ENCODE measurements at regions not wholly inside any gene's neighbourhood (a gene's known extent, or its start where the extent isn't known, plus 50 kb on each side); places are given as distances from the start of the nearest gene placed in this dataset.
"Not testable (repeated sequence)": the region's sequence is repeated elsewhere in the genome, so short reads cannot be mapped to it uniquely, and the experiment has no call there.

- not testable (repeated sequence) for DNase-seq (ENCODE audit: low read depth)
Observed at GRCh38 chr14:43326501-43327407, 1180.3 kb downstream of the FSCB start.

- DNase-seq (ENCODE audit: low read depth): no peak
Observed at GRCh38 chr14:43316427-43316826, 1190.7 kb downstream of the FSCB start.

GRCh38 chr14:43313719-43314118 lies 1193.4 kb downstream of the FSCB start:
- no peak for DNase-seq (ENCODE audit: low read depth)

- DNase-seq (ENCODE audit: low read depth): no peak
Observed at GRCh38 chr14:43308421-43309110, 1198.5 kb downstream of the FSCB start.

- DNase-seq (ENCODE audit: low read depth): no peak
Observed at GRCh38 chr14:43307836-43308235, 1199.2 kb downstream of the FSCB start.

GRCh38 chr14:43306053-43306452 lies 1201.0 kb downstream of the FSCB start:
- DNase-seq (ENCODE audit: low read depth): no peak

- no peak for DNase-seq (ENCODE audit: low read depth)
Observed at GRCh38 chr14:43297794-43298193, 1209.3 kb downstream of the FSCB start.

- not testable (repeated sequence) for DNase-seq (ENCODE audit: low read depth)
Observed at GRCh38 chr14:43296061-43296460, 1211.0 kb downstream of the FSCB start.

- no peak for DNase-seq (ENCODE audit: low read depth)
Observed at GRCh38 chr14:43285575-43285974, 1221.5 kb downstream of the FSCB start.

- DNase-seq (ENCODE audit: low read depth): no peak
Observed at GRCh38 chr14:43260056-43260455, 1247.0 kb downstream of the FSCB start.

GRCh38 chr14:43258396-43258795 lies 1248.7 kb downstream of the FSCB start:
- no peak for DNase-seq (ENCODE audit: low read depth)

- DNase-seq (ENCODE audit: low read depth): not testable (repeated sequence)
Observed at GRCh38 chr14:43256996-43257395, 1250.1 kb downstream of the FSCB start.

GRCh38 chr14:43252866-43253265 lies 1254.2 kb downstream of the FSCB start:
- no peak for DNase-seq (ENCODE audit: low read depth)

- DNase-seq (ENCODE audit: low read depth): no peak
Observed at GRCh38 chr14:43249591-43249990, 1257.5 kb downstream of the FSCB start.

GRCh38 chr14:43249116-43249515 lies 1258.0 kb downstream of the FSCB start:
- no peak for DNase-seq (ENCODE audit: low read depth)

GRCh38 chr14:43247877-43248276 lies 1259.2 kb downstream of the FSCB start:
- no peak for DNase-seq (ENCODE audit: low read depth)

GRCh38 chr14:43244142-43244625 lies 1262.9 kb downstream of the FSCB start:
- DNase-seq (ENCODE audit: low read depth): no peak

GRCh38 chr14:43243168-43243567 lies 1263.9 kb downstream of the FSCB start:
- DNase-seq (ENCODE audit: low read depth): no peak

GRCh38 chr14:43232261-43232660 lies 1274.8 kb downstream of the FSCB start:
- no peak for DNase-seq (ENCODE audit: low read depth)

- DNase-seq (ENCODE audit: low read depth): no peak
Observed at GRCh38 chr14:43215524-43215923, 1291.6 kb downstream of the FSCB start.

GRCh38 chr14:43207189-43207588 lies 1299.9 kb downstream of the FSCB start:
- no peak for DNase-seq (ENCODE audit: low read depth)

GRCh38 chr14:43204816-43205215 lies 1302.3 kb downstream of the FSCB start:
- DNase-seq (ENCODE audit: low read depth): no peak

Measured in HT1080 (cell line).